Kidney epithelial cell (primary cell): ENCODE measurements at regions not wholly inside any gene's neighbourhood (a gene's known extent, or its start where the extent isn't known, plus 50 kb on each side); places are given as distances from the start of the nearest gene placed in this dataset.
A peak's percentile ranks its signal among the peaks of the same experiment; 100 is the strongest.

Experiments
- DNase-seq: peaks from one replicate; pipeline ENCODE4 v3.0.0-alpha.2; 2010; ENCODE audit warnings: low read depth
- H3K27me3 ChIP-seq: 2 replicates; pipeline ENCODE4 v1.6.0; 2011; ENCODE audit warnings: low read length; ENCODE audit not compliant: control insufficient read depth, insufficient read depth
- H3K36me3 ChIP-seq: 2 replicates; pipeline ENCODE4 v1.5.1; 2011; ENCODE audit warnings: low read length; ENCODE audit not compliant: control insufficient read depth, insufficient read depth
- H3K4me3 ChIP-seq: 2 replicates; pipeline ENCODE4 v1.5.1; 2011; ENCODE audit warnings: low read depth, mild to moderate bottlenecking, control low read depth, low read length
- TF ChIP-seq, protein P1 (sequence below): IDR thresholded peaks from 2 replicates; pipeline ENCODE4 v1.5.1; 2011; ENCODE audit warnings: mild to moderate bottlenecking, moderate library complexity, low read length, control low read depth, inconsistent platforms; ENCODE audit not compliant: insufficient read depth, poor library complexity, severe bottlenecking

DNA sequence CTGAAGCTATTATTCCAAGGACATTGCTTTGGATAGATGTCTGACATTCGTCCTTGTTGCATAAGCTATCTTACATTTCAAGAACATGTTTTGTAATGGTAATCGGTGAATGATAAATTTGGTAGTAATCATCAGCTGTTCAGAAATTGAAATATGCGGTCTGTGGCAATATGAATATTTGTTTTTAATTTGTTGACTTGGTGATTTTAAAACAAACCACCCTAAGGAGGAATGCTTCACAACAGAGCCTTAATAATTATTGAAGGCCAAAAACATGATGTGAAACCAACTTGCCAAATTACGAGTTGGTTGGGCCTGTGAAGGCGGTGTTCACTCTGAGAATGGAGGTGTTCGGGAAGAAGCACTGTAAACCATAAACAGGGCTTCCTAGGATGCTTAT is 149.7 kb upstream of the TUT7 start:
- TF ChIP-seq, protein P1, sequence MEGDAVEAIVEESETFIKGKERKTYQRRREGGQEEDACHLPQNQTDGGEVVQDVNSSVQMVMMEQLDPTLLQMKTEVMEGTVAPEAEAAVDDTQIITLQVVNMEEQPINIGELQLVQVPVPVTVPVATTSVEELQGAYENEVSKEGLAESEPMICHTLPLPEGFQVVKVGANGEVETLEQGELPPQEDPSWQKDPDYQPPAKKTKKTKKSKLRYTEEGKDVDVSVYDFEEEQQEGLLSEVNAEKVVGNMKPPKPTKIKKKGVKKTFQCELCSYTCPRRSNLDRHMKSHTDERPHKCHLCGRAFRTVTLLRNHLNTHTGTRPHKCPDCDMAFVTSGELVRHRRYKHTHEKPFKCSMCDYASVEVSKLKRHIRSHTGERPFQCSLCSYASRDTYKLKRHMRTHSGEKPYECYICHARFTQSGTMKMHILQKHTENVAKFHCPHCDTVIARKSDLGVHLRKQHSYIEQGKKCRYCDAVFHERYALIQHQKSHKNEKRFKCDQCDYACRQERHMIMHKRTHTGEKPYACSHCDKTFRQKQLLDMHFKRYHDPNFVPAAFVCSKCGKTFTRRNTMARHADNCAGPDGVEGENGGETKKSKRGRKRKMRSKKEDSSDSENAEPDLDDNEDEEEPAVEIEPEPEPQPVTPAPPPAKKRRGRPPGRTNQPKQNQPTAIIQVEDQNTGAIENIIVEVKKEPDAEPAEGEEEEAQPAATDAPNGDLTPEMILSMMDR = no peak
- H3K36me3 ChIP-seq = no peaks in the 10 kb centered on the region
- no peak for DNase-seq
- no peaks in the 10 kb centered on the region for H3K27me3 ChIP-seq
- no peak overlapping the region for H3K4me3 ChIP-seq

DNA sequence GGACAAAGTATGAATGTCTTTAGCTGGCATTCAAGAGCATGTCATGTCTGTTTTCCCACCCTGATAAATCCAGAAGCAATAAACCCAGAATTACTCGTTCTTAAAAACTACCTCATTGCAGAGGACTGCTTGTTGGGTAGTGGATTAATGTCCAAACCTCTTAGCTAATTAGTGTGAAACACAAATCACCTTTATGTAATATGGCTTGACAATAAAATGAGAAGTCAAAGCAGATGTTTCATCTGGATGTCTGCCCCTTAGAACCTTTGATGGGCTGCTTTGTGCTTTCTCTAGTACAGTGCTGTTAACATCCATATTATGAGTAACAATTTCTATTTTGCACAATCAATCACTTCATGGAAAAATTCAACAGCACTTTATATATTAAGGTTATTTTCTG is 149.1 kb upstream of the TUT7 start:
- no peaks in the 10 kb centered on the region for H3K36me3 ChIP-seq

DNA sequence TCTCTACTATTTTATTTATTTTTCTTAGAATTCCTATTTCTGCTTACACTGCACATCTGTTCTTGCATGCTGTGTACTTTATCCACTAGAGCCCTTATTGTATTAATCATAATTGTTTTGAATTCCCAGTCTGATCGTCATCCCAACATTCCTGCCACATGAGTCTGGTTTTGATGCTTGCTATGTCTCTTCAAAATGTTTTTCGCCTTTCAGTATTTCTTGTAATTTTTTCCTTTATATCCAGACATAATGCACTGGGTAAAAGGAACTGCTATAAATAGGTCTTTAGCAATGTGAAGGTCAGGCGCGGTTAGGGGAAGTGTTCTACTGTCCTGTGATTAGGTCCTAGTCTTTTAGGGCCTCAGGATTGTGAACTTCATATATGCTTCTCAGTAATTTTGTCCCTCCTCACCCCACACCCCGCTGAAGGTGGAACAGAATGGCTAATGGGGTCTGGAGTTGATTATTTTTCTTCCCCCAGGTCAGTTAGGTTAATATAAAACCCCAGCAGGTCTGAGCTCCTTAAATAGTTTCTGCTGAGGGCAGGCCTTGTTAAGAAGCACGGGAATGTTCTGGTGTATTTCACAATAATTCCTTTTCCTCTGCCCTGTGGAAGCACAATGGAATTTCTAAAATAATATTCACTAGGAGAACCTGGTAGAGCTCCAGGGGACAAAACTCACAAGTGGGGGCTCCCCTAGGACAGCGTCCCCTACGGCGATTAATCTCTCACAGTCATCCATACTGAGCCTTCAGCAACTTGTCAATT is 146.6 kb upstream of the TUT7 start:
- Histone ChIP-seq H3K27me3 (no peaks in the 10 kb centered on the region), H3K36me3 (no peaks in the 10 kb centered on the region), H3K4me3 (no peak overlapping the region)
- peak; percentile 23 for DNase-seq
- TF ChIP-seq, protein P1 = no peak

More for the DNA sequence above, 149.1 kb upstream of the TUT7 start:
- TF ChIP-seq, protein P1 = no peak
- Histone ChIP-seq H3K4me3 (no peak overlapping the region), H3K27me3 (no peaks in the 10 kb centered on the region)
- no peak for DNase-seq

DNA sequence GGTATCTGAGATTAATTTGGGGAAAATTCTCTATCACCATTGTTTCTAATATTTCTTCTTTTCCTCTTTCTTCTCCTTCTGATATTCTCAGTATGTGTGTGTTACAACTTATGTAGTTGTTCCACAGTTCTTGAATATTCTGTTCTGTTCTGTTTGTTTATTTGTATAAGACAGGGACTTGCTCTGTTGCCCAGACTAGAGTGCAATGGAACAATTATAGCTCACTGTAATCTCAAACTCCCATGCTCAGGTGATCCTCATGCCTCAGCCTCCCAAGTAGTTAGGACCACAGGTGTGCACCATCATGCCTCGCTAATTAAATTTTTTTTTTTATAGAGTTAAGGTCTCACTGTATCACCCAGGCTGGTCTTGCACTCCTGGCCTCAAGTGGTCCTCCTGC is 145.8 kb upstream of the TUT7 start:
- no peak for DNase-seq
- Histone ChIP-seq H3K36me3 (no peaks in the 10 kb centered on the region), H3K4me3 (no peak overlapping the region), H3K27me3 (no peaks in the 10 kb centered on the region)
- TF ChIP-seq, protein P1 = no peak

DNA sequence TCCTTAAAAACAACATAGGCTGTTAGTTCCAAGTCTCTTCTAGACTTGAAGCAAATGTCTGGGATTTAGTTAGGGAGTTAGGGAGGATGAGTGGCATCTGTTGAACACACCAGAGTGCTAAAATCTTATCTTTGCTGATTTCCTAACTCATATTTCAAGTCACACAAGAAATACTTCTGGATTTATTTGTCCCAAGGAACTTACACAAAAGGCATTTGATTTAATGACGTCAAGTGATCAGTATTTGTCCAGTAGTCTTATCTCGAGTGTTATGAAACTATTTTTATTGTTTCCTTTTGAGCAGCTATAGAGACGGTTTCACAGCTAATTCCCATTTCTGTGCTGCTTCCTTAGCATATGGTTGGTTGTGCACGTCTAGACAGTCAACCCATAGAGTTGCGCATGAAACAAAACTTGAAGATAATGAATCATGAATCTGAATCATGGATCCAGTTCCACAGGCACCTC is 140.5 kb upstream of the TUT7 start:
- TF ChIP-seq, protein P1 = no peak

DNA sequence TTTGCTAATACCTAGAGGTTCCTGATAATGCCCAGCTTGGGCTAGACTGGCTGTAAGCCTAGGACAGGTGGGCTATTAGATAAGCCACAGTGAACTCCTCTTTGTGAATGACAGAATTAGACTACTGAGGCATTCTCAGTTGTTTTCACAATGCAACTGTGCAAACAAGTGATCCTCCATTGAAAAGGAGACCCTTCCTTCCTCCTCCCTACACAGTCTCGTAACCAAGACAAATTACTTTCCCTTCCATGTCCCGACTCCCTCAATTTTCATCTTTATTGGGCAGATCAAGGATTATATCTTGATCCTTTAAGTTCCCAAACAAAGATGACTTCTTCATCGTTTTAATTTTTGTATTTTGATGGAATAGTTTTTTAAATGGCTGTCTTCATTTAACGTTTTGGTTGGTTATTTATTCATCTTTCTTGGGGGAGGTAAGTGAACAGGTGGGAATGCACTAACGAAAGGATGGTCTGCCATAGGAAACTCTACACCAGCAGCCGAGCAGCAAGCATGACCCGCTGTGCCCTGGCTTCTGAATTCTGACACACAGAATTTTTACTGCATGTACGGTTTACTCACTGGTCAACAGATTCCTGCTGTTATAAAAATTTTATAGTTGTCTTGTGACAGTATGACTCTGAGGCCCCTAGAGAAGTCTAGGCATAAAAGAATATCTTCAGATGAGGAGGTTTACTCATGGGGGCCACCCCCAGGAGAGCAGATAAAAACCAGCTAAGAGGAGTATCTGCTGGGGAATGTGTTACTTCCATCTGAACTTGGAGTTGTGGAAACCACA is 137.5 kb upstream of the TUT7 start:
- no peaks in the 10 kb centered on the region for H3K36me3 ChIP-seq
- no peak for DNase-seq
- TF ChIP-seq, protein P1 = no peak

More for the DNA sequence above, 140.5 kb upstream of the TUT7 start:
- no peaks in the 10 kb centered on the region for H3K36me3 ChIP-seq
- no peaks in the 10 kb centered on the region for H3K27me3 ChIP-seq
- no peak overlapping the region for H3K4me3 ChIP-seq
- peak; percentile 7 for DNase-seq

More for the DNA sequence above, 137.5 kb upstream of the TUT7 start:
- no peaks in the 10 kb centered on the region for H3K27me3 ChIP-seq
- H3K4me3 ChIP-seq = no peak overlapping the region
